ENCODE measurements at regions not wholly inside any gene's neighbourhood (a gene's known extent, or its start where the extent isn't known, plus 50 kb on each side); places are given as distances from the start of the nearest gene placed in this dataset.

DNA sequence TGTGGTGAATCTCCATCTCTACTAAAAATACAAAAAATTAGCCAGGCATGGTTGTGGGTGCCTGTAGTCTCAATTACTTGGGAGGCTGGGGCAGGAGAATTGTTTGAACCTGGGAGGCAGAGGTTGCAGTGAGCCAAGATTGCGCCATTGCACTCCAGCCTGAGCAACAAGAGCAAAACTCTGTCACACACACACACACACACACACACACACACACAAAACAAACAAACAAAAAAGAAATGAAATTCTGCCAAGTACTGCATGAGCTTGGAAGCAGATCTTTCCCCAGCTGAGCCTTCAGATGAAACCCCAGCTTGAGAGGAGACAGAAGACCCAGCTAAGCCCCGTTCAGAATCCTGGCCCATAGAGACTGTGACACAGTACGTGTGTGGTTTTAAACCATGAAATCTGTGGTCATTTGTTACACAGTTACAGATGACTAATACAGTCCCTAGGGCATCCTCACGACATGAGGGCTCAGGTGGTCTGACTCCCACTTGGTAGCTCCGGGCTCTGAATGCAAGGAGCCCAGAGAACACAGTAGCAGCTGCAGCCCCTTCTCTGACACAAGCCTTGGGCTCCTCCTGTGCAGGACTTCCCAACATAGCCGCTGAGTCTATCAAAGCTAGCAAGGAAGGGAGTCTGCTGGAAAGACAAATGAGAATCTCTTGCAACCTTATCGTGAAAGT is 132.8 kb downstream of the SEC14L1 start:
- TF ChIP-seq, protein P1, sequence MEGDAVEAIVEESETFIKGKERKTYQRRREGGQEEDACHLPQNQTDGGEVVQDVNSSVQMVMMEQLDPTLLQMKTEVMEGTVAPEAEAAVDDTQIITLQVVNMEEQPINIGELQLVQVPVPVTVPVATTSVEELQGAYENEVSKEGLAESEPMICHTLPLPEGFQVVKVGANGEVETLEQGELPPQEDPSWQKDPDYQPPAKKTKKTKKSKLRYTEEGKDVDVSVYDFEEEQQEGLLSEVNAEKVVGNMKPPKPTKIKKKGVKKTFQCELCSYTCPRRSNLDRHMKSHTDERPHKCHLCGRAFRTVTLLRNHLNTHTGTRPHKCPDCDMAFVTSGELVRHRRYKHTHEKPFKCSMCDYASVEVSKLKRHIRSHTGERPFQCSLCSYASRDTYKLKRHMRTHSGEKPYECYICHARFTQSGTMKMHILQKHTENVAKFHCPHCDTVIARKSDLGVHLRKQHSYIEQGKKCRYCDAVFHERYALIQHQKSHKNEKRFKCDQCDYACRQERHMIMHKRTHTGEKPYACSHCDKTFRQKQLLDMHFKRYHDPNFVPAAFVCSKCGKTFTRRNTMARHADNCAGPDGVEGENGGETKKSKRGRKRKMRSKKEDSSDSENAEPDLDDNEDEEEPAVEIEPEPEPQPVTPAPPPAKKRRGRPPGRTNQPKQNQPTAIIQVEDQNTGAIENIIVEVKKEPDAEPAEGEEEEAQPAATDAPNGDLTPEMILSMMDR (IDR thresholded peaks at IDR 0.05; ENCODE audit: low read depth, low read length), result no peak
- TF ChIP-seq EZH2phosphoT487 (IDR thresholded peaks at IDR 0.05; ENCODE audit: low read depth), result no peak

Measured in OCI-LY3 (cell line).